ENCODE measurements at regions not wholly inside any gene's neighbourhood (a gene's known extent, or its start where the extent isn't known, plus 50 kb on each side); places are given as distances from the start of the nearest gene placed in this dataset.

DNA sequence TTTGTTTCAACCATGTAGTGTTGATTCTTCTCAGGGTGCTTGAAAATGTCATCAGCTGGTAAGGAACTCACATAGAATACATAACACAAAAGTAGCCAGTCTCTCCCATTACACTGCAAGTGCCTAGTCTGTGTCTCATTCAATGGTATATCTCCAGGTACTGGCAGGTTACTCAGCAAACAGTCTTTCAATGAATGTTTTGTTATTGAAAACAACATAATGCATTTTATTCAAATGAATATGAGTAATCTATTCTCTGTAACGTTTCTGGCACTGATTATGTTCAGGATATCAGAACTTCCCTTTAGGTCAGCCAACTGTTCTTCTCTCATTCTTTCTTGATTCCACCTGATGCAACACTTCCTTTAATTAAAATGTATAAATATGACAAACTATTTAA, 68.0 kb upstream of the SLITRK1 start:
- Histone ChIP-seq H3K9me2 (ENCODE audit: insufficient read depth) (no peaks in the 10 kb centered on the region), H3K9me3 (ENCODE audit: insufficient read depth, low read depth) (no peaks in the 10 kb centered on the region), H3K79me2 (ENCODE audit: low read depth) (no peaks in the 10 kb centered on the region), H3K27ac (no peak overlapping the region), H2AFZ (no peak overlapping the region), H3K4me1 (replicated peaks; ENCODE audit: insufficient read depth) (no peaks in the 10 kb centered on the region), H3F3A (ENCODE audit: insufficient read depth, low read depth) (no peaks in the 10 kb centered on the region), H3K36me3 (ENCODE audit: low read depth) (no peaks in the 10 kb centered on the region), H3K4me2 (no peak overlapping the region), H4K20me1 (ENCODE audit: insufficient read depth) (no peaks in the 10 kb centered on the region; the same call in 1 of the 2 replicates), H3K4me3 (no peak overlapping the region), H3K27me3 (ENCODE audit: insufficient read depth, low read depth) (no peaks in the 10 kb centered on the region)
- BruUV-seq (replicated peaks), result no TSS peak
- intact Hi-C loops (cut with micrococcal nuclease; ENCODE audit: unreplicated experiment), result no loop called here
- DNase-seq, result no peak
- POLR2A ChIA-PET (ENCODE audit: unreplicated experiment), result interaction anchor here (0.5 kb wide), 1 partner anchor 55 kb away, joined by 4 read pairs; no protein-coding TSS in a partner anchor
- no peak for TF ChIP-seq EZH2 (IDR thresholded peaks at IDR 0.05; ENCODE audit: low read depth)
- TF ChIP-seq, protein P1, sequence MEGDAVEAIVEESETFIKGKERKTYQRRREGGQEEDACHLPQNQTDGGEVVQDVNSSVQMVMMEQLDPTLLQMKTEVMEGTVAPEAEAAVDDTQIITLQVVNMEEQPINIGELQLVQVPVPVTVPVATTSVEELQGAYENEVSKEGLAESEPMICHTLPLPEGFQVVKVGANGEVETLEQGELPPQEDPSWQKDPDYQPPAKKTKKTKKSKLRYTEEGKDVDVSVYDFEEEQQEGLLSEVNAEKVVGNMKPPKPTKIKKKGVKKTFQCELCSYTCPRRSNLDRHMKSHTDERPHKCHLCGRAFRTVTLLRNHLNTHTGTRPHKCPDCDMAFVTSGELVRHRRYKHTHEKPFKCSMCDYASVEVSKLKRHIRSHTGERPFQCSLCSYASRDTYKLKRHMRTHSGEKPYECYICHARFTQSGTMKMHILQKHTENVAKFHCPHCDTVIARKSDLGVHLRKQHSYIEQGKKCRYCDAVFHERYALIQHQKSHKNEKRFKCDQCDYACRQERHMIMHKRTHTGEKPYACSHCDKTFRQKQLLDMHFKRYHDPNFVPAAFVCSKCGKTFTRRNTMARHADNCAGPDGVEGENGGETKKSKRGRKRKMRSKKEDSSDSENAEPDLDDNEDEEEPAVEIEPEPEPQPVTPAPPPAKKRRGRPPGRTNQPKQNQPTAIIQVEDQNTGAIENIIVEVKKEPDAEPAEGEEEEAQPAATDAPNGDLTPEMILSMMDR (conservative IDR thresholded peaks at IDR 0.05), result no peak
- CTCF ChIA-PET, result no interaction called here

DNA sequence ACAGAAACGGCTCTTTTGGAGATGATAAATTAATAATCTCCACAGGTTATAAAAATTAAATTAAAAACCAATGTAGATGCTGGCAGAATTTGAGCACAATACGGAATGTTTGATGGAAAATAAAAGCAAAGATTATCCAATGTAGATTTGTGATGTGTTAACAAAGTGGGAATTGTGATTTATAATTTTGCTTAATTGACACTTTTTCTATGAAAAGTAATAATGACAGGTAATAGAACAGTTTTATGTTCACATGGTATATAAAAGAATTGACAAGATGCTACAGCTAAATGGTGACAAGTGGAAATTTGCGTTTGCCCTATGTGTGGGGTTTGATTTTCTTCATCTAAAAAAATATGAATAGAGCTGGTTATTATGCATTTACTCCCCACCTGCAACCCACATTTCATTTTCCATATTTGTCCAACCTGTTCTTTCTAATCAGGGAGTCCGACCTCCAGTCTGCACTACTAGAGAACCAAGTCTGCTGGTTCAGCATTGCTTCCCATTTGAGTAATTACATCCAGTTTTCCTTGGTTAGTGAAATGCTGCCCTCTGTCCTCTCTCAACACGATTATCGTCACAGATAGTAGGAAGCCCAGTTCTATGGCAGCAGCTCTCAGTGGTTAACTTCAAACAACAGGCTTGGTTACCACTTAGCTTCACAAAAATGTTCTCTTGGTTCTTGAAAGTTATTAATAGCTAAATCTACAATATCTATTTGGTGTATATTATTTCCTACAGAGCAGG, 61.4 kb upstream of the SLITRK1 start:
- intact Hi-C loops (cut with micrococcal nuclease; ENCODE audit: unreplicated experiment), result no loop called here
- Histone ChIP-seq H3K4me1 (replicated peaks; ENCODE audit: insufficient read depth) (no peaks in the 10 kb centered on the region), H3K9me3 (ENCODE audit: insufficient read depth, low read depth) (no peaks in the 10 kb centered on the region), H3K4me2 (no peak overlapping the region), H3K27ac (no peak overlapping the region), H3K79me2 (ENCODE audit: low read depth) (no peaks in the 10 kb centered on the region), H2AFZ (no peak overlapping the region), H3K9me2 (ENCODE audit: insufficient read depth) (no peaks in the 10 kb centered on the region), H4K20me1 (ENCODE audit: insufficient read depth) (no peaks in the 10 kb centered on the region), H3K27me3 (ENCODE audit: insufficient read depth, low read depth) (no peaks in the 10 kb centered on the region), H3K4me3 (no peak overlapping the region), H3K36me3 (ENCODE audit: low read depth) (no peaks in the 10 kb centered on the region), H3F3A (ENCODE audit: insufficient read depth, low read depth) (no peaks in the 10 kb centered on the region)
- BruUV-seq (replicated peaks), result no TSS peak
- ChIA-PET POLR2A (ENCODE audit: unreplicated experiment) (no interaction called here), CTCF (no interaction called here)
- TF ChIP-seq EZH2 (IDR thresholded peaks at IDR 0.05; ENCODE audit: low read depth), result no peak
- TF ChIP-seq, protein P1 (conservative IDR thresholded peaks at IDR 0.05), result no peak
- DNase-seq, result no peak

DNA sequence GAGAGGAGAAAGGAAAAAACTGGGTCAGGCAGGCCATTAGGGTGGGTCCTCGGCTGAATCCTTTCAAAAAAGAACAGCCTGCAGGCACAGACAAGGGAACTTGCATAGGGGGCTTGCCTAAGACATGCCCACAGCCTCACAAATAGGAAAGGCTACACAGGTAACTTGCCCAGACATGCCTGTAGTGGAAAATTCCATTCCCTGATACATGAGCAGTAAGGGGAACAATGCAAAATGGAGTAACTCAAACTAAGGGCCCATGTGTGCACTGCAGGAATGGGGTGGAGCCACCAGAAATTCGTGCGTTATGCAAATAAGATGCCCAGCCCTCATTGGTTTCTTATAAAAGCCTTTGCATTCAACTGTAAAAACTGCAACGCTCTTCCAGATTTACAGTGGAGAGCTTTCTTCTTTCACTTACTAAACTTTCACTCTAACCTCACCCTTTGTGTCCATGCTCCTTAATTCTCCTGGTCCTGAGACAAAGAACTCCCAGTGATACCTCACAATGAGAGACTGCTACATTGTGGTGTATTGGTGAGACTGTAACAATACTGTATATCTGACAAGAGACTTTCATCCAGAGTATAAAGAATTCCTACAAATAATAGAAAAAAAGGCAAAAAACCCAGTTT, 59.5 kb upstream of the SLITRK1 start:
- H3F3A ChIP-seq (ENCODE audit: insufficient read depth, low read depth), result no peaks in the 10 kb centered on the region
- no peak for TF ChIP-seq EZH2 (IDR thresholded peaks at IDR 0.05; ENCODE audit: low read depth)
- TF ChIP-seq, protein P1 (conservative IDR thresholded peaks at IDR 0.05), result no peak

More for the DNA sequence above, 59.5 kb upstream of the SLITRK1 start:
- no peak overlapping the region for H3K27ac ChIP-seq
- no peaks in the 10 kb centered on the region for H3K27me3 ChIP-seq (ENCODE audit: insufficient read depth, low read depth)
- H3K9me3 ChIP-seq (ENCODE audit: insufficient read depth, low read depth), result no peaks in the 10 kb centered on the region
- H3K79me2 ChIP-seq (ENCODE audit: low read depth), result no peaks in the 10 kb centered on the region
- no peak overlapping the region for H2AFZ ChIP-seq
- H4K20me1 ChIP-seq (ENCODE audit: insufficient read depth), result no peaks in the 10 kb centered on the region
- H3K4me3 ChIP-seq, result no peak overlapping the region
- no peak overlapping the region for H3K4me2 ChIP-seq
- H3K4me1 ChIP-seq (replicated peaks; ENCODE audit: insufficient read depth), result no peaks in the 10 kb centered on the region
- BruUV-seq (replicated peaks), result no TSS peak
- H3K9me2 ChIP-seq (ENCODE audit: insufficient read depth), result no peaks in the 10 kb centered on the region
- POLR2A ChIA-PET (ENCODE audit: unreplicated experiment), result no interaction called here
- no peaks in the 10 kb centered on the region for H3K36me3 ChIP-seq (ENCODE audit: low read depth)
- CTCF ChIA-PET, result no interaction called here
- intact Hi-C loops (cut with micrococcal nuclease; ENCODE audit: unreplicated experiment), result no loop called here
- no peak for DNase-seq

All from PC-9 (cell line).